Calu3 (cell line): ENCODE measurements at regions not wholly inside any gene's neighbourhood (a gene's known extent, or its start where the extent isn't known, plus 50 kb on each side); places are given as distances from the start of the nearest gene placed in this dataset.

ENCODE experiments used
- BruUV-seq: library from RNA; stranded (reverse); fragments of 400-500 nt; replicated peaks from 2 replicates; lab custom pipeline; 2021; lab: Mats Ljungman, UMichigan
- CTCF ChIA-PET: fragments of 300-600 bp; sonication (Branson Sonifier 250); formaldehyde crosslinking; loops from one replicate; lab custom pipeline; 2022; ENCODE audit warnings: antibody characterized with exemption; lab: Charles Lee
- DNase-seq: peaks from one replicate; pipeline ENCODE4 v3.0.0; 2022
- H3K27ac Mint-ChIP-seq: one replicate; pipeline ENCODE4 v1.8.0; 2022; ENCODE audit warnings: mixed read lengths; ENCODE audit not compliant: unreplicated experiment
- H3K27me3 Mint-ChIP-seq: one replicate; pipeline ENCODE4 v1.8.0; 2022; ENCODE audit warnings: mixed read lengths; ENCODE audit not compliant: unreplicated experiment
- H3K36me3 Mint-ChIP-seq: one replicate; pipeline ENCODE4 v1.8.0; 2022; ENCODE audit warnings: mild to moderate bottlenecking, moderate library complexity, mixed read lengths; ENCODE audit not compliant: insufficient read depth, unreplicated experiment
- H3K4me1 Mint-ChIP-seq: one replicate; pipeline ENCODE4 v1.8.0; 2022; ENCODE audit warnings: mild to moderate bottlenecking, low read depth, mixed read lengths; ENCODE audit not compliant: unreplicated experiment
- H3K4me3 Mint-ChIP-seq: one replicate; pipeline ENCODE4 v1.8.0; 2022; ENCODE audit warnings: mild to moderate bottlenecking, low read depth, moderate library complexity, mixed read lengths; ENCODE audit not compliant: unreplicated experiment
- H3K9me3 Mint-ChIP-seq: one replicate; pipeline ENCODE4 v1.8.0; 2022; ENCODE audit warnings: low read depth, mixed read lengths; ENCODE audit not compliant: unreplicated experiment
- CTCF ChIP-seq: fragments of 200-600 bp; IDR thresholded peaks from one replicate; pipeline ENCODE4 v1.8.0; 2022; ENCODE audit warnings: antibody characterized with exemption; ENCODE audit not compliant: unreplicated experiment
- intact Hi-C: fragments of 100-400 bp; cut with micrococcal nuclease; formaldehyde crosslinking; loops from one replicate; pipeline ENCODE4 v1.10.0; 2022; ENCODE audit not compliant: unreplicated experiment

GRCh38 chr18:6486764-6487426, 72.2 kb upstream of the L3MBTL4 start:
- Mint-ChIP-seq H3K4me3 (no peak overlapping the region), H3K4me1 (no peaks in the 10 kb centered on the region), H3K36me3 (no peaks in the 10 kb centered on the region), H3K27me3 (peaks cover 14% of the 10 kb centered on the region), H3K27ac (no peak overlapping the region), H3K9me3 (no peaks in the 10 kb centered on the region)
- CTCF ChIA-PET = no interaction called here
- no TSS peak for BruUV-seq
- intact Hi-C loops = no loop called here
- DNase-seq = no peak
- no peak for TF ChIP-seq CTCF

- no peak overlapping the region for H3K27ac Mint-ChIP-seq
- no peak for DNase-seq
- BruUV-seq = no TSS peak
These were observed 73.3 kb upstream of the L3MBTL4 start for GRCh38 chr18:6487968-6488367.

GRCh38 chr18:6488956-6489355, 74.2 kb upstream of the L3MBTL4 start:
- H3K4me3 Mint-ChIP-seq = no peak overlapping the region
- CTCF ChIA-PET = interaction anchor here (0.7 kb wide), 1 partner anchor 151 kb away, joined by 3 read pairs; no protein-coding TSS in a partner anchor
- no peaks in the 10 kb centered on the region for H3K9me3 Mint-ChIP-seq
- no peak for DNase-seq
- no peaks in the 10 kb centered on the region for H3K36me3 Mint-ChIP-seq
- TF ChIP-seq CTCF = no peak
- no peak overlapping the region for H3K27ac Mint-ChIP-seq
- H3K4me1 Mint-ChIP-seq = no peaks in the 10 kb centered on the region
- no TSS peak for BruUV-seq
- intact Hi-C loops = no loop called here
- peaks cover 20% of the 10 kb centered on the region for H3K27me3 Mint-ChIP-seq

More at GRCh38 chr18:6487968-6488367, 73.3 kb upstream of the L3MBTL4 start:
- Mint-ChIP-seq H3K9me3 (no peaks in the 10 kb centered on the region), H3K27me3 (peaks cover 14% of the 10 kb centered on the region), H3K36me3 (no peaks in the 10 kb centered on the region), H3K4me1 (no peaks in the 10 kb centered on the region), H3K4me3 (no peak overlapping the region)
- no peak for TF ChIP-seq CTCF
- intact Hi-C loops = no loop called here
- CTCF ChIA-PET = no interaction called here

- CTCF ChIA-PET = no interaction called here
- intact Hi-C loops = no loop called here
These were observed 75.3 kb upstream of the L3MBTL4 start for GRCh38 chr18:6489977-6490376.

More at GRCh38 chr18:6489977-6490376, 75.3 kb upstream of the L3MBTL4 start:
- no peak overlapping the region for H3K27ac Mint-ChIP-seq
- H3K9me3 Mint-ChIP-seq = no peaks in the 10 kb centered on the region
- H3K4me3 Mint-ChIP-seq = no peak overlapping the region
- BruUV-seq = no TSS peak
- no peaks in the 10 kb centered on the region for H3K4me1 Mint-ChIP-seq
- H3K27me3 Mint-ChIP-seq = peaks cover 30% of the 10 kb centered on the region
- TF ChIP-seq CTCF = no peak
- DNase-seq = no peak
- H3K36me3 Mint-ChIP-seq = no peaks in the 10 kb centered on the region
